ENCODE measurements at regions not wholly inside any gene's neighbourhood (a gene's known extent, or its start where the extent isn't known, plus 50 kb on each side); places are given as distances from the start of the nearest gene placed in this dataset.

- Histone ChIP-seq H3K36me3 (ENCODE audit: control insufficient read depth in 4 of 4, insufficient read depth in 4 of 4, low read length in 4 of 4) (no peaks in the 10 kb centered on the region), H3K4me3 (no peak overlapping the region), H3K9me3 (ENCODE audit: control insufficient read depth in 4 of 4, insufficient read depth in 3 of 4, low read length in 3 of 4) (peaks cover 0 to 4% (median 0%) of the 10 kb centered on the region in 4 donors), H3K9ac (ENCODE audit: insufficient read depth in 1 of 2, low read length in 2 of 2) (no peak overlapping the region), H3K4me1 (ENCODE audit: control insufficient read depth in 5 of 5, insufficient read depth in 5 of 5, low read length in 5 of 5) (no peaks in the 10 kb centered on the region), H3K27ac (ENCODE audit: low read depth in 1 of 2, low read length in 1 of 2) (no peak overlapping the region), H3K27me3 (ENCODE audit: control insufficient read depth in 3 of 3, insufficient read depth in 3 of 3, low read length in 2 of 3) (peaks cover 0 to 2% (median 0%) of the 10 kb centered on the region in 3 donors)
- ATAC-seq (ENCODE audit: insufficient read depth, low FRiP score) (no peak), DNase-seq (no peak)
- TF ChIP-seq, protein P1, sequence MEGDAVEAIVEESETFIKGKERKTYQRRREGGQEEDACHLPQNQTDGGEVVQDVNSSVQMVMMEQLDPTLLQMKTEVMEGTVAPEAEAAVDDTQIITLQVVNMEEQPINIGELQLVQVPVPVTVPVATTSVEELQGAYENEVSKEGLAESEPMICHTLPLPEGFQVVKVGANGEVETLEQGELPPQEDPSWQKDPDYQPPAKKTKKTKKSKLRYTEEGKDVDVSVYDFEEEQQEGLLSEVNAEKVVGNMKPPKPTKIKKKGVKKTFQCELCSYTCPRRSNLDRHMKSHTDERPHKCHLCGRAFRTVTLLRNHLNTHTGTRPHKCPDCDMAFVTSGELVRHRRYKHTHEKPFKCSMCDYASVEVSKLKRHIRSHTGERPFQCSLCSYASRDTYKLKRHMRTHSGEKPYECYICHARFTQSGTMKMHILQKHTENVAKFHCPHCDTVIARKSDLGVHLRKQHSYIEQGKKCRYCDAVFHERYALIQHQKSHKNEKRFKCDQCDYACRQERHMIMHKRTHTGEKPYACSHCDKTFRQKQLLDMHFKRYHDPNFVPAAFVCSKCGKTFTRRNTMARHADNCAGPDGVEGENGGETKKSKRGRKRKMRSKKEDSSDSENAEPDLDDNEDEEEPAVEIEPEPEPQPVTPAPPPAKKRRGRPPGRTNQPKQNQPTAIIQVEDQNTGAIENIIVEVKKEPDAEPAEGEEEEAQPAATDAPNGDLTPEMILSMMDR (IDR thresholded peaks at IDR 0.05; ENCODE audit: control extremely low read depth, extremely low read depth), result no peak
- 42 to 51% methylated on average over 6 of the region's 6 CpGs for WGBS, 2 donors
Measured at GRCh38 chr1:37094302-37094701, 60.0 kb upstream of the GRIK3 start.

DNA sequence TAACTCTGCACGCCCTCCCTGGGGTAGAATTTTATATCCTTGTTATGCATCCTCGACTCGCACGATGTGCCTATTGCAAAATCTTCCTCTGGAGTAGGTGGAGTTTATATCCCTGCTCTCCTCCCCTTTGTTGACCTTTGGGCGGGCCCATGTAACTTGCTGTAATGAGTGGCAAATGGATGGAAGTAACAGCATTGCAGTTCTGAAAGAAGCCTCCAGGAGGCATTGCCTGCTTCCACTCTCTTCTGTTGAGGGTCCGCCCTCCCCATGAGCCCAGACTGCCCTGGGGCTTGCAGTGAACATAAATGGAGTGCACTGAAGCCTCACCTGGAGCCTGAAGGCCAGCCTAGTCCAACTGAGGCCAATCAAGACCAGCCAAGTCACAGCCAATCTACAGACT is 62.2 kb upstream of the GRIK3 start:
- DNase-seq (no peak), ATAC-seq (ENCODE audit: insufficient read depth, low FRiP score) (no peak)
- TF ChIP-seq, protein P1 (IDR thresholded peaks at IDR 0.05; ENCODE audit: control extremely low read depth, extremely low read depth), result no peak
- no peaks in the 10 kb centered on the region for H3K36me3 ChIP-seq (ENCODE audit: control insufficient read depth in 4 of 4, insufficient read depth in 4 of 4, low read length in 4 of 4)
- peaks cover 0 to 2% (median 0%) of the 10 kb centered on the region in 3 donors for H3K27me3 ChIP-seq (ENCODE audit: control insufficient read depth in 3 of 3, insufficient read depth in 3 of 3, low read length in 2 of 3)
- H3K4me1 ChIP-seq (ENCODE audit: control insufficient read depth in 5 of 5, insufficient read depth in 5 of 5, low read length in 5 of 5), result no peaks in the 10 kb centered on the region
- 63 to 71% methylated on average over 6 of the region's 6 CpGs for WGBS, 2 donors
- no peak overlapping the region for H3K4me3 ChIP-seq
- no peak overlapping the region for H3K27ac ChIP-seq (ENCODE audit: low read depth in 1 of 2, low read length in 1 of 2)
- H3K9ac ChIP-seq (ENCODE audit: insufficient read depth in 1 of 2, low read length in 2 of 2), result no peak overlapping the region
- H3K9me3 ChIP-seq (ENCODE audit: control insufficient read depth in 4 of 4, insufficient read depth in 3 of 4, low read length in 3 of 4), result peaks cover 0 to 5% (median 0%) of the 10 kb centered on the region in 4 donors

GRCh38 chr1:37097731-37098130 is 63.4 kb upstream of the GRIK3 start:
- 72 to 77% methylated on average over 7 of the region's 7 CpGs for WGBS, 2 donors
- H3K9me3 ChIP-seq (ENCODE audit: control insufficient read depth in 4 of 4, insufficient read depth in 3 of 4, low read length in 3 of 4), result peaks cover 0 to 5% (median 0%) of the 10 kb centered on the region in 4 donors
- ATAC-seq (ENCODE audit: insufficient read depth, low FRiP score) (no peak), DNase-seq (no peak)
- no peak overlapping the region for H3K9ac ChIP-seq (ENCODE audit: insufficient read depth in 1 of 2, low read length in 2 of 2)
- H3K27me3 ChIP-seq (ENCODE audit: control insufficient read depth in 3 of 3, insufficient read depth in 3 of 3, low read length in 2 of 3), result peaks cover 0 to 2% (median 0%) of the 10 kb centered on the region in 3 donors
- no peaks in the 10 kb centered on the region for H3K4me1 ChIP-seq (ENCODE audit: control insufficient read depth in 5 of 5, insufficient read depth in 5 of 5, low read length in 5 of 5)
- no peak overlapping the region for H3K4me3 ChIP-seq
- H3K27ac ChIP-seq (ENCODE audit: low read depth in 1 of 2, low read length in 1 of 2), result no peak overlapping the region
- no peaks in the 10 kb centered on the region for H3K36me3 ChIP-seq (ENCODE audit: control insufficient read depth in 4 of 4, insufficient read depth in 4 of 4, low read length in 4 of 4)
- TF ChIP-seq, protein P1 (IDR thresholded peaks at IDR 0.05; ENCODE audit: control extremely low read depth, extremely low read depth), result no peak

- no peak for DNase-seq
- H3K9ac ChIP-seq (ENCODE audit: insufficient read depth in 1 of 2, low read length in 2 of 2), result no peak overlapping the region
- no peak for ATAC-seq (ENCODE audit: insufficient read depth, low FRiP score)
- H3K9me3 ChIP-seq (ENCODE audit: control insufficient read depth in 4 of 4, insufficient read depth in 3 of 4, low read length in 3 of 4), result peaks cover 0 to 4% (median 0%) of the 10 kb centered on the region in 4 donors
- peaks cover 0 to 3% (median 2%) of the 10 kb centered on the region in 3 donors for H3K27me3 ChIP-seq (ENCODE audit: control insufficient read depth in 3 of 3, insufficient read depth in 3 of 3, low read length in 2 of 3)
- H3K4me3 ChIP-seq, result no peak overlapping the region
- no peak overlapping the region for H3K27ac ChIP-seq (ENCODE audit: low read depth in 1 of 2, low read length in 1 of 2)
- H3K4me1 ChIP-seq (ENCODE audit: control insufficient read depth in 5 of 5, insufficient read depth in 5 of 5, low read length in 5 of 5), result no peaks in the 10 kb centered on the region
- no peaks in the 10 kb centered on the region for H3K36me3 ChIP-seq (ENCODE audit: control insufficient read depth in 4 of 4, insufficient read depth in 4 of 4, low read length in 4 of 4)
- TF ChIP-seq, protein P1 (IDR thresholded peaks at IDR 0.05; ENCODE audit: control extremely low read depth, extremely low read depth), result no peak
Measured at GRCh38 chr1:37098237-37098636, 63.9 kb upstream of the GRIK3 start.

Measured in lung (tissue), 11 donors.